Loucy (cell line): ENCODE measurements at regions not wholly inside any gene's neighbourhood (a gene's known extent, or its start where the extent isn't known, plus 50 kb on each side); places are given as distances from the start of the nearest gene placed in this dataset.

Experiments used
- H2AFZ ChIP-seq: fragments of 200-600 bp; sonication (generic); 2 replicates; pipeline ENCODE4 v1.6.0; 2016; ENCODE audit warnings: antibody characterized with exemption, mild to moderate bottlenecking, low read length, moderate library complexity
- H3F3A ChIP-seq: fragments of 200-600 bp; 2 replicates; pipeline ENCODE4 v1.6.0; 2016; ENCODE audit warnings: antibody characterized with exemption, low read depth, mild to moderate bottlenecking
- H3K27me3 ChIP-seq: fragments of 200-600 bp; sonication (generic); 2 replicates; pipeline ENCODE4 v1.6.1; 2014; ENCODE audit warnings: low read length, mild to moderate bottlenecking; ENCODE audit not compliant: insufficient read depth, poor library complexity, severe bottlenecking
- H3K36me3 ChIP-seq: fragments of 200-600 bp; sonication (generic); 2 replicates; pipeline ENCODE4 v1.6.1; 2016; ENCODE audit warnings: low read length; ENCODE audit not compliant: insufficient read depth
- H3K4me1 ChIP-seq: fragments of 200-600 bp; sonication (generic); 2 replicates; pipeline ENCODE4 v1.5.1; 2014; ENCODE audit warnings: low read length, mild to moderate bottlenecking; ENCODE audit not compliant: insufficient read depth, poor library complexity, severe bottlenecking
- H3K4me2 ChIP-seq: fragments of 200-600 bp; sonication (generic); 2 replicates; pipeline ENCODE4 v1.6.0; 2014; ENCODE audit warnings: antibody characterized with exemption, low read length, low read depth, mild to moderate bottlenecking; ENCODE audit not compliant: poor library complexity, severe bottlenecking
- H3K4me3 ChIP-seq: fragments of 200-600 bp; sonication (generic); 2 replicates; pipeline ENCODE4 v1.5.1; 2014; ENCODE audit warnings: low read length, mild to moderate bottlenecking, mixed read lengths; ENCODE audit not compliant: poor library complexity, severe bottlenecking
- H3K79me2 ChIP-seq: fragments of 200-600 bp; sonication (generic); 2 replicates; pipeline ENCODE4 v1.6.1; 2014; ENCODE audit warnings: low read length; ENCODE audit not compliant: insufficient read depth
- H3K9ac ChIP-seq: fragments of 200-600 bp; sonication (generic); 2 replicates; pipeline ENCODE4 v1.6.0; 2014; ENCODE audit warnings: mild to moderate bottlenecking, low read depth, low read length, moderate library complexity; ENCODE audit not compliant: poor library complexity, severe bottlenecking
- H3K9me2 ChIP-seq: fragments of 200-600 bp; sonication (generic); replicated peaks from 2 replicates; pipeline ENCODE4 v1.6.1; 2016; ENCODE audit warnings: low read depth, low read length, mixed read lengths
- H3K9me3 ChIP-seq: fragments of 200-600 bp; sonication (generic); 2 replicates; pipeline ENCODE4 v1.6.1; 2014; ENCODE audit warnings: mild to moderate bottlenecking, antibody characterized with exemption, low read length, low read depth; ENCODE audit not compliant: insufficient read depth
- H4K20me1 ChIP-seq: fragments of 200-600 bp; sonication (generic); 2 replicates; pipeline ENCODE4 v1.6.0; 2014; ENCODE audit warnings: antibody characterized with exemption, low read length, mild to moderate bottlenecking; ENCODE audit not compliant: insufficient read depth, poor library complexity, severe bottlenecking
- CTCF ChIP-seq: fragments of 200-600 bp; sonication (generic); conservative IDR thresholded peaks from 2 replicates; pipeline ENCODE4 v1.5.1; 2014; ENCODE audit warnings: mild to moderate bottlenecking, antibody characterized with exemption, low read length
- EZH2phosphoT487 ChIP-seq: fragments of 200-600 bp; IDR thresholded peaks from 2 replicates; pipeline ENCODE4 v1.6.1; 2018; ENCODE audit warnings: antibody characterized with exemption, mild to moderate bottlenecking, moderate library complexity, borderline replicate concordance

DNA sequence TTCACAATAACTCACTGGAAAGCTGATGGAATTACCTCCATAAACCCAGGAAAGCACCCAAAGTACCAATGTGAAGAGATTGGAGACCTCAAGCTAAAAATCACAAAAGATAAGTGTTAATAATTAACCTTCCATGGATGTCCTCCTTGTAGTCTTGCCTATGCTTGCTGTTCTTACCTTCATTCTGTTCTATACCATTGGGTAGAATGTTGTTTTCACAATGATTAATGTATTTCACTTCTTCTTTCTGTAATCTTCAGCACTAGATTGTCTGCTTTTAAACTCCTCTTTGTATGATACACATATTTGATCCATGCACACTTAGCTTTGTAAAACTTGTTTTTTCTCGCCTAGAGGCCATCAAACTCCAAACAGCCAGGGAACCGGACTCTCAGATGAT lies 570.3 kb downstream of the RAPGEF2 start:
- Histone ChIP-seq H3K36me3 (no peaks in the 10 kb centered on the region), H3K4me3 (no peak overlapping the region), H3K79me2 (no peaks in the 10 kb centered on the region), H3K9ac (no peak overlapping the region), H3K4me1 (no peaks in the 10 kb centered on the region), H3F3A (no peaks in the 10 kb centered on the region), H2AFZ (no peak overlapping the region), H3K9me2 (no peaks in the 10 kb centered on the region), H3K4me2 (no peak overlapping the region), H4K20me1 (no peaks in the 10 kb centered on the region), H3K27me3 (no peaks in the 10 kb centered on the region), H3K9me3 (no peaks in the 10 kb centered on the region)
- TF ChIP-seq EZH2phosphoT487 (no peak), CTCF (no peak)

DNA sequence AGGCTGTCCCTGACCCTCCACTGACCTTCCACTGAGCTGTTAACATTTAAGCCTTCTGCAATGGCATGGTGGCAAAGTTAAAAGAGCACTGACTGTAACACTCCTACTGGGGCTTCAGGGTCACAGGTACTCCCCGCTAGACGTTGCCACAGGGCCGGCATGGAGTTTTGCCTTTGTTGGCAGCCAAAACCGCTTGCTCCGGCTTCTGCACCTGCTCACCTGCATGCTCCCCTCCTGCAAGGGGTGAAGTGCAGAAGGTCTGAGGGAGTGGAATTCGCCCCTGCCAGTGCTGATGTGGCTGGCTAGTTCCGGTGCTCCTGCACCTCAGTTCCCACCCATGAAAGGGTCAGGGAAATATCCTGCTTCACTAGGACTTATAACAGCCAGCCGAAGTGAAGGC lies 571.4 kb downstream of the RAPGEF2 start:
- no peak overlapping the region for H2AFZ ChIP-seq
- no peaks in the 10 kb centered on the region for H3F3A ChIP-seq
- no peaks in the 10 kb centered on the region for H3K9me2 ChIP-seq
- H3K4me1 ChIP-seq: no peaks in the 10 kb centered on the region
- no peaks in the 10 kb centered on the region for H3K79me2 ChIP-seq
- H3K9ac ChIP-seq: no peak overlapping the region
- H3K36me3 ChIP-seq: no peaks in the 10 kb centered on the region
- TF ChIP-seq CTCF (no peak), EZH2phosphoT487 (no peak)
- no peak overlapping the region for H3K4me3 ChIP-seq
- H4K20me1 ChIP-seq: no peaks in the 10 kb centered on the region
- no peaks in the 10 kb centered on the region for H3K9me3 ChIP-seq
- H3K27me3 ChIP-seq: no peaks in the 10 kb centered on the region
- no peak overlapping the region for H3K4me2 ChIP-seq

DNA sequence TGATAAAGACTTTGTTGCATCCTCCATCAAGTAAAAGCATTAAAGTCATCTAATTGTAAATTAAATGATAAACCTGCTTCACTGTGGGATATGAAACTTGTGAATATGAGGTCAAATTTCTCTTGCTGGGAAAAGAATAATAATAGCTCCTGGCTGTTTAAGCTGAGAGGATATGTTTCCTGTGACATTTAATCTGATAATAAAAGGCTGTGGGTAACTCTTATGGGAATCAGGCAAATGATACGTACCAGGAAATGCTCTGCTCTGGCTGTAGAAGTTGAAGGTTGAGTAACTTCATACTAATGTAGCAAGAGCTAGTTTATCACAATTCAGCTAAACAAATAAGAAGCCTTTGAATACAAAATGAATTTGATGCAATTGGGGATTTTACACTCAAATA lies 574.6 kb downstream of the RAPGEF2 start:
- TF ChIP-seq EZH2phosphoT487 (no peak), CTCF (no peak)
- H3K79me2 ChIP-seq: no peaks in the 10 kb centered on the region
- H3K4me1 ChIP-seq: no peaks in the 10 kb centered on the region
- H3K27me3 ChIP-seq: no peaks in the 10 kb centered on the region
- no peaks in the 10 kb centered on the region for H3K9me2 ChIP-seq
- no peak overlapping the region for H3K4me3 ChIP-seq
- H3K4me2 ChIP-seq: no peak overlapping the region
- H3K9ac ChIP-seq: no peak overlapping the region
- H3K36me3 ChIP-seq: no peaks in the 10 kb centered on the region
- H3F3A ChIP-seq: no peaks in the 10 kb centered on the region
- no peaks in the 10 kb centered on the region for H4K20me1 ChIP-seq
- no peak overlapping the region for H2AFZ ChIP-seq
- H3K9me3 ChIP-seq: no peaks in the 10 kb centered on the region
